ENCODE measurements at regions not wholly inside any gene's neighbourhood (a gene's known extent, or its start where the extent isn't known, plus 50 kb on each side); places are given as distances from the start of the nearest gene placed in this dataset.

- Histone ChIP-seq H3K4me2 (ENCODE audit: control insufficient read depth, extremely low read depth, insufficient read depth, low read depth, low read length) (no peak overlapping the region), H3K27me3 (ENCODE audit: control insufficient read depth, extremely low read depth, insufficient read depth, low read length) (no peaks in the 10 kb centered on the region), H3K4me1 (ENCODE audit: control insufficient read depth, extremely low read depth, insufficient read depth, low read length) (no peaks in the 10 kb centered on the region), H2AFZ (ENCODE audit: control insufficient read depth, low read length) (no peak overlapping the region), H3K36me3 (ENCODE audit: control insufficient read depth in 2 of 2, extremely low read depth in 1 of 2, insufficient read depth in 2 of 2, low read length in 2 of 2) (no peaks in the 10 kb centered on the region), H3K27ac (ENCODE audit: control insufficient read depth, insufficient read depth, low read length) (no peak overlapping the region), H3K9me1 (ENCODE audit: control insufficient read depth, extremely low read depth, insufficient read depth, low read length) (no peaks in the 10 kb centered on the region), H3K4me3 (ENCODE audit: control insufficient read depth in 2 of 3, extremely low read depth in 1 of 3, insufficient read depth in 2 of 3, low read depth in 1 of 3, low read length in 3 of 3) (no peak overlapping the region), H3K9me3 (ENCODE audit: control insufficient read depth, low read depth, low read length) (no peaks in the 10 kb centered on the region), H3K9ac (ENCODE audit: control insufficient read depth, extremely low read depth, insufficient read depth, low read length) (no peak overlapping the region), H3K79me2 (ENCODE audit: control insufficient read depth, insufficient read depth, low read length) (no peaks in the 10 kb centered on the region), H4K20me1 (ENCODE audit: control insufficient read depth, extremely low read depth, insufficient read depth, low read length) (no peaks in the 10 kb centered on the region)
- DNase-seq (ENCODE audit: low read depth, low spot score) (no peak), FAIRE-seq (no peak)
- no peak for TF ChIP-seq CTCF (optimal IDR thresholded peaks at IDR 0.05 in 1 of 3, IDR thresholded peaks at IDR 0.05 in 1 of 3, conservative IDR thresholded peaks at IDR 0.05 in 1 of 3; ENCODE audit: extremely low read depth in 1 of 3, insufficient read depth in 2 of 3, low read length in 3 of 3)
- no peak for TF ChIP-seq EZH2 (IDR thresholded peaks at IDR 0.05; ENCODE audit: low read length)
- dilution Hi-C loops (cut with MboI; ENCODE audit: extremely low pct_ligation_motif_present, low sequenced_read_pairs) = no loop called here
Measured at GRCh38 chr4:123823244-123823643, 426.6 kb downstream of the SPRY1 start.

- no peak for DNase-seq (ENCODE audit: low read depth, low spot score)
- no peak overlapping the region for H3K27ac ChIP-seq (ENCODE audit: control insufficient read depth, insufficient read depth, low read length)
Measured at GRCh38 chr4:123824524-123824923, 427.9 kb downstream of the SPRY1 start.

More at GRCh38 chr4:123824524-123824923, 427.9 kb downstream of the SPRY1 start:
- Histone ChIP-seq H4K20me1 (ENCODE audit: control insufficient read depth, extremely low read depth, insufficient read depth, low read length) (no peaks in the 10 kb centered on the region), H2AFZ (ENCODE audit: control insufficient read depth, low read length) (no peak overlapping the region), H3K9me1 (ENCODE audit: control insufficient read depth, extremely low read depth, insufficient read depth, low read length) (no peaks in the 10 kb centered on the region), H3K4me3 (ENCODE audit: control insufficient read depth in 2 of 3, extremely low read depth in 1 of 3, insufficient read depth in 2 of 3, low read depth in 1 of 3, low read length in 3 of 3) (no peak overlapping the region), H3K36me3 (ENCODE audit: control insufficient read depth in 2 of 2, extremely low read depth in 1 of 2, insufficient read depth in 2 of 2, low read length in 2 of 2) (no peaks in the 10 kb centered on the region), H3K4me1 (ENCODE audit: control insufficient read depth, extremely low read depth, insufficient read depth, low read length) (peaks cover 4% of the 10 kb centered on the region), H3K4me2 (ENCODE audit: control insufficient read depth, extremely low read depth, insufficient read depth, low read depth, low read length) (no peak overlapping the region), H3K27me3 (ENCODE audit: control insufficient read depth, extremely low read depth, insufficient read depth, low read length) (no peaks in the 10 kb centered on the region), H3K79me2 (ENCODE audit: control insufficient read depth, insufficient read depth, low read length) (no peaks in the 10 kb centered on the region), H3K9ac (ENCODE audit: control insufficient read depth, extremely low read depth, insufficient read depth, low read length) (no peak overlapping the region), H3K9me3 (ENCODE audit: control insufficient read depth, low read depth, low read length) (no peaks in the 10 kb centered on the region)
- TF ChIP-seq CTCF (optimal IDR thresholded peaks at IDR 0.05 in 1 of 3, IDR thresholded peaks at IDR 0.05 in 1 of 3, conservative IDR thresholded peaks at IDR 0.05 in 1 of 3; ENCODE audit: extremely low read depth in 1 of 3, insufficient read depth in 2 of 3, low read length in 3 of 3) (no peak), EZH2 (IDR thresholded peaks at IDR 0.05; ENCODE audit: low read length) (no peak)
- dilution Hi-C loops (cut with MboI; ENCODE audit: extremely low pct_ligation_motif_present, low sequenced_read_pairs) = no loop called here
- no peak for FAIRE-seq
